ENCODE measurements at regions not wholly inside any gene's neighbourhood (a gene's known extent, or its start where the extent isn't known, plus 50 kb on each side); places are given as distances from the start of the nearest gene placed in this dataset.

- DNase-seq (ENCODE audit: low read depth): no peak
- TF ChIP-seq, protein P1, sequence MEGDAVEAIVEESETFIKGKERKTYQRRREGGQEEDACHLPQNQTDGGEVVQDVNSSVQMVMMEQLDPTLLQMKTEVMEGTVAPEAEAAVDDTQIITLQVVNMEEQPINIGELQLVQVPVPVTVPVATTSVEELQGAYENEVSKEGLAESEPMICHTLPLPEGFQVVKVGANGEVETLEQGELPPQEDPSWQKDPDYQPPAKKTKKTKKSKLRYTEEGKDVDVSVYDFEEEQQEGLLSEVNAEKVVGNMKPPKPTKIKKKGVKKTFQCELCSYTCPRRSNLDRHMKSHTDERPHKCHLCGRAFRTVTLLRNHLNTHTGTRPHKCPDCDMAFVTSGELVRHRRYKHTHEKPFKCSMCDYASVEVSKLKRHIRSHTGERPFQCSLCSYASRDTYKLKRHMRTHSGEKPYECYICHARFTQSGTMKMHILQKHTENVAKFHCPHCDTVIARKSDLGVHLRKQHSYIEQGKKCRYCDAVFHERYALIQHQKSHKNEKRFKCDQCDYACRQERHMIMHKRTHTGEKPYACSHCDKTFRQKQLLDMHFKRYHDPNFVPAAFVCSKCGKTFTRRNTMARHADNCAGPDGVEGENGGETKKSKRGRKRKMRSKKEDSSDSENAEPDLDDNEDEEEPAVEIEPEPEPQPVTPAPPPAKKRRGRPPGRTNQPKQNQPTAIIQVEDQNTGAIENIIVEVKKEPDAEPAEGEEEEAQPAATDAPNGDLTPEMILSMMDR (IDR thresholded peaks at IDR 0.05; ENCODE audit: insufficient read depth, low read depth, low read length): no peak
- no peak overlapping the region for H3K4me3 ChIP-seq (ENCODE audit: low read depth, low read length)
Measured at GRCh38 chr3:110858549-110858948, 213.1 kb upstream of the NECTIN3 start.

DNA sequence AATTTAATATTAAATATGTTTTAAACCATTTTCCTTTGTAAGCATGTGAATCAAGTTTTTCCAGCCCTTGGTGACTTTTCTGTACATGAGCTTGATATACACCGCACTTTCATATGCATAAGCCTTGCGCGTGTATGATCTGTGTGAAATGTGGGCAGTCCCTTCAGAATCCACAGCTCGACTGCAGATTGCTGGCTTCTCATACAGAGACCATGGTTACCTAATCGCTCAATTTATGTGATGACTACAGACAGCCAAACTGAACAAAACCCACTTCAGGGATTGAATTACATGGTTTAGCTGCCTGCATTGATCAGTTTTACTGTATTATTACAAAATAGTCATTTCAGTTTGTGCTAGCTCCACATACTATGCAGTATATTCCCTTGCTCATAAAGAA lies 212.3 kb upstream of the NECTIN3 start:
- no peak for DNase-seq (ENCODE audit: low read depth)
- H3K4me3 ChIP-seq (ENCODE audit: low read depth, low read length): no peak overlapping the region
- TF ChIP-seq, protein P1 (IDR thresholded peaks at IDR 0.05; ENCODE audit: insufficient read depth, low read depth, low read length): no peak

GRCh38 chr3:110859993-110860392 lies 211.6 kb upstream of the NECTIN3 start:
- TF ChIP-seq, protein P1 (IDR thresholded peaks at IDR 0.05; ENCODE audit: insufficient read depth, low read depth, low read length): no peak
- no peak overlapping the region for H3K4me3 ChIP-seq (ENCODE audit: low read depth, low read length)
- DNase-seq (ENCODE audit: low read depth): no peak

DNA sequence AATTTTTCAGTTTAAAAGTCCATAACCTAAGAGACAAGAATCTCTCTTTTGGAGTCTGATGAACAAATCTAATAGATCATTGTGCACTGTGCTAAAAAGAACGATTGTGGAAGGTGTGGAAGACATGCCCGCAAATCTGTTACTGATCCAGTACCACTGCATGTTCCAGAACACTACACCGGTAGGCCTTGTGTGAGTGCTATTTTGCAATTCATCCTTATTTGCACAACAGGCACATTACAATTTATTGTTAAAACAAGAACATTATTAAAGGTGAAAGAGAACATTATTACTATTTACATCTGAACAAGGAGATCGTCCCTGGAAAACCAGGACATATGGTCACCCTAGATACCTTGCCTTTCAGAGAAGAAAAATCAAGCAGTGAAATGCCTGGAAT lies 205.7 kb upstream of the NECTIN3 start:
- DNase-seq (ENCODE audit: low read depth): no peak
- no peak overlapping the region for H3K4me3 ChIP-seq (ENCODE audit: low read depth, low read length)
- TF ChIP-seq, protein P1 (IDR thresholded peaks at IDR 0.05; ENCODE audit: insufficient read depth, low read depth, low read length): no peak

DNA sequence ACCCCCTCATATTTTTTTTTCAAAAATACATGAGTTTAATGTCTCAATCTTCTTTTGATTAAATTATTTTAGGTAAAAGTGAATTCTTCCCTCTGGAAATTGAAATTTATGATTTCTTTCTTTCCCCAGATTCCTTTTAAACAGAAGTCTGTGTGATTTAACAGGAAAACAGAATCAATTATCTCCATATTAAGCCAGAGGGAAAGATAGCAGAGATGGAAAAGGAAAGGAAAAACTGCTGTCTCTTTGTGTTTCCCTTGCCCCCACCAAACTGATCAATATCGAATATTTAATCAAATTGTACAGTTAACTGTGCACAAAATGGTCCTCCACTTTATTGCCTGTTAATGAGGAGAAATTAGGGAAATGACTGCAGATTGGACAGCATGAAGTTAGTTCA lies 203.5 kb upstream of the NECTIN3 start:
- TF ChIP-seq, protein P1 (IDR thresholded peaks at IDR 0.05; ENCODE audit: insufficient read depth, low read depth, low read length): no peak
- no peak overlapping the region for H3K4me3 ChIP-seq (ENCODE audit: low read depth, low read length)
- no peak for DNase-seq (ENCODE audit: low read depth)

- TF ChIP-seq, protein P1 (IDR thresholded peaks at IDR 0.05; ENCODE audit: insufficient read depth, low read depth, low read length): no peak
- DNase-seq (ENCODE audit: low read depth): no peak
- no peak overlapping the region for H3K4me3 ChIP-seq (ENCODE audit: low read depth, low read length)
Measured at GRCh38 chr3:110869736-110870135, 201.9 kb upstream of the NECTIN3 start.

GRCh38 chr3:110871869-110872268 lies 199.7 kb upstream of the NECTIN3 start:
- no peak overlapping the region for H3K4me3 ChIP-seq (ENCODE audit: low read depth, low read length)
- DNase-seq (ENCODE audit: low read depth): no peak
- TF ChIP-seq, protein P1 (IDR thresholded peaks at IDR 0.05; ENCODE audit: insufficient read depth, low read depth, low read length): no peak
